GM19467 (cell line): ENCODE measurements at regions not wholly inside any gene's neighbourhood (a gene's known extent, or its start where the extent isn't known, plus 50 kb on each side); places are given as distances from the start of the nearest gene placed in this dataset.

Experiments used
- ATAC-seq: cut with Tn5 transposase; IDR thresholded peaks from one replicate; pipeline ENCODE4 v1.9.1; 2021; ENCODE audit warnings: mild to moderate bottlenecking, moderate library complexity; ENCODE audit not compliant: unreplicated experiment

DNA sequence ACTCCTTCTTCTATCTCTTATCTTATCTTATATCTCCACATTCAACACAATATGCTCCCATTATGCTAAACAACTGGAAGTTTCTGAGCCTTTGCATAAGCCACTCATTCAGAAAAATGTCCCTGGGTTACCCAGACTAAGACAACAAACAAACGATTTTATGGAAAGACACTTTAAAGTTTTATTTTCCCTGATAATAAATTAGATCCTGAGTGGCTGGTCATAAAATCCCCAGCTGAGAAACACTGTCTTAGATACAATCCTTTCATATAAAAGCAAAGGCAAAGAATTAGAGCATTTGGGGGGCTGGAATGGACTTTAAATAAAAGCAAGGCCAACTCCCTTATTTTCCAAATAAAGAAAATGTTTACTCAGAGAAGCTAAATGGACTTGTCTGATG is 322.3 kb downstream of the GBE1 start:
- ATAC-seq, result no peak

DNA sequence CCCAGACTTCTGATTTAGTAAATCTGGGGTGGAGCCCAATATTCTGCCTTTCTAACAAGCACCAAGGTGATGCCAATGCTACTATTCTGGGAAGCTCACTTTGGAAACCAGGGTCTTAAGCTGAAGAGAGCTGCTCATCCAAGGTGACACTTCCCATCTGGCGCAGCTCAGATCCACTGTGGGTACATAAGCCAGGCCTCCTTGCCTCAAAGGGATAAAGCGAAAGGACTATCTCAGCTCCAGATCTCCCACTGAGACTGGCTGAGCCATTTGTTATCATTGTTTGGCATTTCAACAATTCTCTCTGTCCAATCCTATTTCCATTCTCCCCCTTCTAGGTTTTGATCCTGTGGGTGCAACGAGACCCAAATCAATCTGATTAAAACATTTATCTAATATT is 323.8 kb downstream of the GBE1 start:
- ATAC-seq, result no peak

DNA sequence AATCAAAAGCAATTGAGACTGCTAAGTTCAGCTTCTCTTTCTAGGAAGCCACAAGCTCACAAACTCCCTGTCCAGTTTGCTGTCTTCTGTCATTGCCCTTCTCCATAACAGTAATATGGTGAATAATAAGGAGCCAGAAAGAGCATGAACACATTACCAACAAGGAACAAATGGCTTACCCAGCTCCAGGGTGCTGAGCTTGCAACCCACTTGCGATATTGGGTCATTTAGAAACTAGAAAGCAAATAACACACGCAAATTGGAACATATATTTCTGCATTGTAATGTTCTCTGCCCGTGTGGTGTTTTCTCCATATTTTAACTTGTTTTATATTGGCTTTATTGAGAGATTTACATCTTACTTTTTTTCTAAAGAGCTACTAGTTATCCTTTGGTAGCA is 325.3 kb downstream of the GBE1 start:
- no peak for ATAC-seq

DNA sequence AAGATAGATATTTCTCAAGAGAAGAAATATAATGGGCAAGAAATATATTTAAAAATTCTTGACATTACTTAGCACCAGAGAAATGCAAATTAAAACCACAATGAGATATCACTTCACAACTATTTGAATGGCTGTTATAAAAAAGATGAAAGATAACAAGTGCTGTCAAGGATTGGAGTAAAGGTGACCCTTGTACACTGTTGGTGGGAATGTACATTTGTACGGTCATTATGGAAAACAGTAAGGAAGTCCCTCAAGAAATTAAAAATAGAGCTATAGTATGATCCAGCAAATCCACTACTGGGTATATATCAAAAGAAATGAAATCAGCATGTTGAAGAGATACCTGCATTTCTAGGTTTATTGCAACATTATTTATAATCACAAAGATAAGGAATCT is 326.4 kb downstream of the GBE1 start:
- no peak for ATAC-seq

DNA sequence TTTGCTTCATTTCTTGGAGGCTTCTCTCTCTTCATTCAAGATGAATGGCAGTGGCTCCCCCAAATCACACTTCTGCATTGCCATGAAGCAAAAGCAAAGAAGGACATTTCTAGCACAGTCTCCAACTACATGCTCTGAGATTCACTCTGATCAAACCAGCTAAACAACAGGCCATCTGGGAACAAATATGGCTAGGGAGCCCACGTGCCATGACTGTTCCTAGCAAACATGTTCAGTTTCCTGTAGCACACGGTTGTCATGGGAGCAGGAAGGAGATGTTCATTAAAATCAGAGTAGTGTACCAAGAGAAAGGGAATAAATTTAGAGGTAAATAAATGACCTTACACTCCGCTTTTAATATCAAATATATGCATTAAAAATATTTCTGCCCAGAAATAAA is 327.3 kb downstream of the GBE1 start:
- ATAC-seq, result no peak

DNA sequence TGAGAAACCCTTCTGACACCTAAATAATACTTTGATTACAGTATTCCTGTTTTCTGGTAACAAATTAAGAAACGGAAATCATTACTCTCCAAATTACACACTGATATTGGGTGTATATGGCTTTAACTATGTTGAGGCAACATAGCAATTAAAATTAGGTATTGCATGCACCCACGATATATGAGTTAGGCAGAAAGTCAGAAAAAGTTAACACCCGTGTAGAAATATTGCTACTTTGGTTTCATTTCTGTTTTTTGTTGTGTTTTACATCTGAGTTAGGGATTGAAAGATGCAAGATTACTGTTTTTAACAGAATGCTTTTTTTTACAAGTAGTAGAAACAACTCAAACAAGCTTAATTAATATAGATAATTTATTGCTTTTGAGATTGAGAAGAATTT is 327.8 kb downstream of the GBE1 start:
- no peak for ATAC-seq

DNA sequence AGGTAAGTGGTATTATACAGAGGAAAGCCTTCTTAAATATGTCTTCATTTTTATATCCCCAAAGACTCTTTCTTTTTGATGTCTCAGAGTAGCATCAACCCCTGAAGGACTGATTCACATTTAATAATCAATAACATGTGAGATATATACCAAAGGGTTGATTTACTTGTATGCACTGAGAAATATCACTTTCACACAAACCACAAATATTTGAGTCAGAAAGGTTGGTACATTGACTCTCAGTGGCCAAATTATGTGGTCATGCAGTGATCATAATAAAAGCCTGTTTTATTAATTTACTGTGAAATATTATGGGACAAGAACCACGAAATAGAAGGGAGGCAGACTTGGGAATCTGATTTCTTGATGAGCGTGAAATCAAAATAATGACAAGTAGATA is 329.0 kb downstream of the GBE1 start:
- ATAC-seq, result no peak

DNA sequence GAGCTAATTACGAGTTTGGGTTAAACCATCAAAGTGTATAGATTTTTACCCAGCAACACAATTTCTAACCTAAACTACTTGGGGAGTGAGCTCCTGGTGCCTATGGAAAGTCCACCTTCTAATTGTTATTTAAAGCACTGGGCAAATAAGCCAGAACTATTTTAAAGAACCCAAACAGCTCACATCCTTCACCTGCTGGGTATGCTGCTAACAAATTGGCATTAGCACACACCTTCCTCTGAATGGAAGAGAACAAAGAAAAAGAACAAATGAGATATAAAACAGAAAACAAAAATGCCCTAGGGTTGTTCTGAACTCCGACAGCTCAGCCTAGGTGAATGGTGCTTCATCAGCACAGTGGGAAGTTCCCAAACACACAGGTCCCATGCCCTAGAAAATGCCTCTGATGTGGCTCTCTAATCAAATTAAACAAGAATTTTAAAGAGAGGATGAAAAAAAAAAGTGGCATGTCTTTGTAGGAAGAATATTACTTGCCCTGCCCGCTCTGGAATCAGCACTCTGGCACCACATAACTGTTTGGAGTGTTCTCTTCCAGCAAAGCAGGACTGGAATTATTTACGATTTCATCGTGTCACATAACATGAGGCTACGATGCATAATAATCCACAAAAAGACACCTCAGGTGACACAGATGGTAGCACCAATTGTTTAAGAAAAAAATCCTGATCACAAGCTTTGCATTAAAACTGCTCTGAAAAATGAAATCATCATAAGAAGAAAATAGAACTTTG is 334.4 kb downstream of the GBE1 start:
- ATAC-seq, result no peak

DNA sequence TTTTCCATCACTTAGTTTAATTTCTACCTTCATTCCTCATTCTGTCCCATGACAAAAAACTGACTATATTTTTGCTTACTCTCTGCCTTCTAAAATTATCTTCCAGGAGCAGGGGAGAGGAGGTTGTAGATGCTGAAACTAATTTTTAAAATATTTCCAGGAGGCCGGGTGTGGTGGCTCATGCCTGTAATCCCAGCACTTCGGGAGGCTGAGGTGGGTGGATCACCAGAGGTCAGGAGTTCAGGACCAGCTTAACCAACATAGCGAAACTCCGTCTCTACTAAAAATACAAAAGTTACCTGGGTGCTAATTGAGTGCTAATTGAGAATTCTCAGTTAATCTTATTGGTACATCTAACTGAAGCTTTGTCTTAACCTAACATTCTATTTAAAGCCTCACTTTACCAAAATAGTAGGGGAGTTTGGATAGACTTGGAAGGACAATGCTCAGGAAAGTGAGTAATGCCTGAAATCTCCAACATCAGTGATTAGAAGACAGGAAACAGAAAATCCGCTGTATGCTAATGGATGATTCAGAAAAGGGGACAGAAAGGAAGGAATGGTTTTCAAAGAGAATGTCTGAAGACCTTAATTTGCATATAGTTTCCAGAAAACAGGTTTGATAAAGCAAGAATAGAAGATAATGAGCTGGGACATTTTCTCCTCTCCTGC is 336.1 kb downstream of the GBE1 start:
- no peak for ATAC-seq

DNA sequence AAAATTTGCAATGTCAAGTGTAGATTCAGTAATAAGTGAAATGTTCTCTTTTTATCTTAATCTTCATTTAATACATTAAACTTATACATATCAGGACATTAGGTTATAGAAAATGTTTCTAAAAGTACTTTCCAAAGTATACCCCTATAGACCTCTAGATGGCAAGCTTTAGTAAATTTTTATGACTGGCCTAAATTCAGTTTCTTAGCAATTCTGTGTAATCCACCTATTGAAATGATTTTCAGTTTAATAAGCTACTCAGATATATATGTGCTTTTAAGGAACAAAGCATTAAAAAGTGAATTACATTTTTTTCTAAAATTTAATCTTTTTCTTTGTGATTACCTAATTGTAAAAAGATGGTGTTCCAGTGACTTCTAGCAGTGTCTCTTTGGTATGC is 342.2 kb downstream of the GBE1 start:
- ATAC-seq, result no peak

DNA sequence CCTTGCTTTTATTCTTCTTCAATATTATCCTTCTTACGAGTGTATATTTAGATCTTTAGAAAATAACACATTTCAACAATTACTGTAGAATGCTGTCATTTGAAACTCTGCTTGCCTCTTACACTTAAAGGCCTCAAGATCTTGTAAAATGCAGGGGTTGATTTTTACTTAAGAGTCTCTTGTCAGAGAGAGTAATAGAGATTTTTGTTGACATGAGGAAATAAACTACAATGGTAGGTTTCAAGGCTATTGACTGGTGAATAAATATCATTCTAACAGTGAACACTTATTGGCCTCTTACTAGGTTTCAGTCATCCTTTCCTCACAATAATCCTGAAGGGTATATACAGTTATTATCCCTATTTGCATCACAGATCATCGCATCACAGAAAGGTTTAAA is 344.6 kb downstream of the GBE1 start:
- no peak for ATAC-seq

DNA sequence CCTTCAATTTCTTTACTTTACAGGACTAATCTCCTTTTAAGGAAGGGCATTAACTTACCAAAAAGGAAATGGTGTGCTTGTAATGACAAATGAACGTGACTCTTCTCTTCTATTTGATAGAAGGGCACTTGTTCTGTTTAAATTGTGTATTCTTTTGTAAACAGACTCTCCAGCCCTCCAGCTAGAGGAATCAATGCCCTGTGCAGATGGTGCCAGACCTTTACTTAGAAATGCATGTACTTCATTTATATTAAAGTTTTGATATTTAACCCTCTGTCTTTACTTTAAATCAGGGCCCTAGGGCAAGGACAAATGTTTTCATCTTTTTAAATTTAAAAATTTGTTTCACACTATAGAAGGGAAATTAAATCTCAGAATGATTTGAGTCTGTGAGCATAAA is 355.1 kb downstream of the GBE1 start:
- ATAC-seq, result no peak

DNA sequence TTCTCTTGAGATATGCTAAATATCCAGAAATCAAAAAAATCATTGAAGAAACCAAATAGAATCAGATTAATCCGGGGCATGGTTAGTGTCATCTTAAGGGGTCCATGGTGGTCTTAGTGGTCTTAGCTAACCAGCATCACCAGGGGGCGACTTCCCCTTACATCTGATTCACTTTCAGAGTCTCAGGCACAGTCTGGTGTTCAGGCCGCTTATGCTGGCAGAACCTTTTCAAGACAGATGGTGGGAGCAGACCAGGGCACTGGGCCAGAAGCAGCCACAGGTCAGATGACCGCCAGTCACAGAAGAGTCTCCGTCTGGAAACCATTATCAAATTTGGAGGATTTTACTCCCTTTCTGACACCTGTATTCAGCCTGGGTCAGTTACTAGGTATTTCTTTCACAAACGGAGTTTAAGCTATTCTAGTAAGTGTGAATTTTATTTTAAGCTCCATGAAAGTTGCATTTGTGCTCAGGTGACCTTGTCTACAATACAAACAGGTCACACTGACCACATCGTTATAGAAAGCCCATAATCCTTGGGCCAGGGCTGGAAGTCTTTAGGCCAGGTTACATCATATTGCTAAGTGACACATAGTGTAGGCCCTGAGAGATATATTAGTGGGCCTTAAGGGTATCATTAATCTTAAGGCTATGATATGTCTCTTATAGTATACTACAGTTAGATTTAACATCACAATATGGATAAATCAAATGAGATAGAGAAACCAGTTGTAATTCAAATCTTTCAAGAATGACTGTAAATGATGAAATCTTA is 365.5 kb downstream of the GBE1 start:
- ATAC-seq, result no peak

DNA sequence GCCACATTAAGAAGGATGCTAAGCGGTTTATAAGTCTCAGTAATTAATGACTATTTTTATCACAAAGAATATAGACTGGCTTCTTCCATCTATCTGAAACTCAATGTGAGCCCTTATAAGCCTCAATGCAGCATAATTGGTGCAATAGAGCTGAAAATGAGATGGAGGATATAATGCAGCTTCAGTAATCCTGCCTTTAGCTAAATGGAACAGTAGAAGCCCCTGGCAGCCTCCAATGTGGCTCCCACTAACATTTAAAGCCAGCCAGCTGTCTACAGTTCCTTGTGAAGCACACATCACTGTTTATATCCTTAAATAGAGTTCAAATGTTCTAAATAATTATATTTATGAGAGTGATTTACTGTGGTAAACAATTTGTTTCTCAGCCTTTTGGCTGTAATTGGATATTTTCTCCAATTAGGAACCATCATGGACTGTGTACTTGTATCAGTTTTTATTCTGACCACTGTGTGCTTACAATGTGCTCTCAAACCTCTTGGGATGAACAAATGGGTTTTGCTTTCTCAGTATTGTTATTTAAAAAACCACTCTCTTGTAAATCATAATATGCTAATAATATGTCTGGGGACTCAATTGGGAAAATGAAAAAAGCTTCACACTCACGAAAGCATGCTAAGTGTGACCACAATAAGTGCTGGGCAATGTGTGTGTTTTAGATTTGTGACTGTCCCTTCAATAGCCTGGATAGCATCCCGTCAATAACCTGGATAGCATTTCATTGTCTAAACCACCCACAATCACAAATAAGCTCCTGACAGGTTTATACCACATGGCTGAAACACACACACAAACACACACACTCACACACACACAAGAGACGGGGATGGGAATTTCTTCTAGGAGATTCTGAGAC is 366.6 kb downstream of the GBE1 start:
- ATAC-seq, result no peak

DNA sequence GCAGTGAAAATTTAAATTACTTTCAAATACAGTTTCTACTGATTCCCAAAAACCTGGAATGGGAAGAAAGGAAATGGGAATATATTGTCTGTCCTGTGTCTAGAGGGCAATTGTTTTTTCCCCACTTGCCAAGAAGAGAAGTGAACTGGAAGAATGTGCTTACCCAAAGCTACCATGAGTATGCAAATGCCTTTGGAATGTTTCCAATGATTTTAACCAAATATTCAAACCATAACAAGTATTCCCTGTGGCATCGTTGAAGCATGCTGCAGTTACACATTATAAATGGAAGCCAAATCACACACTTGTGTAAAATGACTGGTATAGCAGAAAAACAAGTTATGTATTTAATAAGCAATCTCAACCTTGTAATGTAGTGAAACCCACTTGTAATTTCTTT is 368.2 kb downstream of the GBE1 start:
- no peak for ATAC-seq

DNA sequence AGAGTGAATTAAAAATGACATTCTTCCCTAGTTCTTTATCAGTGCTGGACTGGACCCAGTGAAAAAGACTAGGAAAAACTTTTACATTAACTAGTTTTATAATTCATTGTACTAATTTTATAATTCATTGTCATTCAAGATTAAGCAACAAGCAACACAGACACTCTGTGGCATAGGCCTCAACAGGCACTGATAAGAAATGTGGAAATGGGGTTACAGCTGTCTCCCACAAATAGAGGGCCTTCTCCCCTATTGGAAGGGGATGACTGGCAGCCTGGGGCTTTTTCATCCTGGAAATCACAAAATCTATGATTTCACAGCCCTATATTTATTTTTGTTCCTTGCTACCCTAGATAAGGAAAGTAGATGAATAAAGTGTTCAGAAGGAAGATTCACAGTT is 370.6 kb downstream of the GBE1 start:
- no peak for ATAC-seq

DNA sequence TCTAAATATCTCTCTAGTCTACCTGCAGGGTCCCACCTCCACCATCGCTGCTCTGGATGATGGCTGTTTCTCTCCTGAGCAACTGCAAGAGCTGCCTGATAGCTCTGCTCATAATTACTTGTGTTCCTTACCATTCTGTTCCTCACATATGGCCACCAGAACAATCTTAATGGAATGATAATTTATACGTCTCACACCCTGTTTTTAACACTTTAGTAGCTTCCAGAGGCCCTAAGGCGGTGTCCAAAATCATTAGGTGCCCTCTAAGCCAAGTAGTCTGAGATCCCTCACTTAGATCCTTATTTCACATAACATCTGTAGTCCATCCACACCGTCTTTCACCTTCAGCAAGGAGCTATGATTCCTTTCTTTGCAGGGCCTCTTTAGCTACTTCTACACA is 373.3 kb downstream of the GBE1 start:
- ATAC-seq, result no peak

DNA sequence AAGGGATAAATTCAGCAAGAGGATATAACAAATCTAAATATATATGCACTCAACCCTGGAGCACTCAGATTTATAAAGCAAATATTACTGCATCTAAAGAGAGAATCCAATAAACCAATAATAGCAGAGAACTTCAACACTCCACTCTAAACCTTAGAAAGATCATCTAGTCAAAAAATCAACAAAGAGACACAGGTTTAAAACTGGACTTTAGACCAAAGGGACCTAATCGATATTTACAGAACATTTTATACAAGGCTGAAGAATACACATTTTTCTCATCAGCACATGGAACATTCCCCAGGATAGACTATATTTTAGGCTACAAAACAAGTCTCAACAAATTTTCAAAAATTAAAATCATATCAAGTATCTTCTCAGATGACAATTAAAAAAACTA is 379.0 kb downstream of the GBE1 start:
- ATAC-seq, result no peak

DNA sequence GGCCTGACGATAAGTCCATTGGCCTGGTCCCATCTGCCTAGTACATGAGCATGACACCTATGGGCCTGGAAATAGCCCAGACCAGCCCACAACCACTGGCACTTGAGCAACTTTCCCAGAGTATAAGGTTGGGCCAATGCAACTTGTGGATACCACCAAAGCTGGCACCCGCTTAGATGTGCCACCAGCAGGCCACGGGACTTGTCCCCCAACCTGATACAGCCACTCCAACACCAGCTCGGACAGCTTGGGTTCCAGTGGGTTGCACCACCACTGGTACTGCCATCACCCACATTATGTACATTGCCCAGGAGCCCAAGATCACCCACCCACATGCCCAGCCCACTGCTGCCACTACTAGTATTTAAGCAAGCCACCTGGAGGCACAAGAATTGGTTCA is 381.2 kb downstream of the GBE1 start:
- ATAC-seq, result no peak

DNA sequence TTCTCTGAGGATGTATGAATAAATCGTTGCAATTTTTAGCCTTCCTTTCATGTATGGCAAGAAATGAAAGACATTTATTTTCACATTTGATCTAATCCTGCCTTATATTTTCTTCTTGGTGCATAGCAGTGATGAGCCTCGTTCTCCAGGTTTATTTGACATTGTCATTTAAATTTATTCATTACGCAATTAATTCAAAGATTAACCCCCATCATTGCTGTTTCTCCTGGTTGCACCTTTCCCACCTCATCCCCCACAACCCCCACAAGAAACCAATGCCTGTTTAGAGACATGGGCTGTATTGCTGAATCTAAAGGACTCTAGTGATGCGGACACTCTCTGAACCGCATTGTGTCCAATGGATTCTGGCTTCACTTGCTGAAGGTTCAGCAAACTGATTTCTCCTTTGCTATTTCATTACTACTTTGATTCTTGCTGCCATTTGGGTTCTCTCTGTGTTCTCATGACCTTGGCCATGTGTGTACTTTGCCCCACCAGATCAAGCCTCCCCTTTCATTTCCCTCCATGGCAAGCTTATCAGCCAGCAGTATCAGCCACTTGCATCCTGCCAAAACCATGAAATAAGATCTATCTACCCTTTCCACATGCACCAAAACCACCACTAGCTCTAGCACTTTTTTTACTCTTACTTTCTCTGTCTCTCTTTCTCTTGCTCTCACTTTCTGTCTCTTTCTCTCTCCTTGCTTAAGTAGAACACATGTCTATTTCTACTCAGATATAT is 382.7 kb downstream of the GBE1 start:
- no peak for ATAC-seq
